ENCODE measurements at regions not wholly inside any gene's neighbourhood (a gene's known extent, or its start where the extent isn't known, plus 50 kb on each side); places are given as distances from the start of the nearest gene placed in this dataset.

DNA sequence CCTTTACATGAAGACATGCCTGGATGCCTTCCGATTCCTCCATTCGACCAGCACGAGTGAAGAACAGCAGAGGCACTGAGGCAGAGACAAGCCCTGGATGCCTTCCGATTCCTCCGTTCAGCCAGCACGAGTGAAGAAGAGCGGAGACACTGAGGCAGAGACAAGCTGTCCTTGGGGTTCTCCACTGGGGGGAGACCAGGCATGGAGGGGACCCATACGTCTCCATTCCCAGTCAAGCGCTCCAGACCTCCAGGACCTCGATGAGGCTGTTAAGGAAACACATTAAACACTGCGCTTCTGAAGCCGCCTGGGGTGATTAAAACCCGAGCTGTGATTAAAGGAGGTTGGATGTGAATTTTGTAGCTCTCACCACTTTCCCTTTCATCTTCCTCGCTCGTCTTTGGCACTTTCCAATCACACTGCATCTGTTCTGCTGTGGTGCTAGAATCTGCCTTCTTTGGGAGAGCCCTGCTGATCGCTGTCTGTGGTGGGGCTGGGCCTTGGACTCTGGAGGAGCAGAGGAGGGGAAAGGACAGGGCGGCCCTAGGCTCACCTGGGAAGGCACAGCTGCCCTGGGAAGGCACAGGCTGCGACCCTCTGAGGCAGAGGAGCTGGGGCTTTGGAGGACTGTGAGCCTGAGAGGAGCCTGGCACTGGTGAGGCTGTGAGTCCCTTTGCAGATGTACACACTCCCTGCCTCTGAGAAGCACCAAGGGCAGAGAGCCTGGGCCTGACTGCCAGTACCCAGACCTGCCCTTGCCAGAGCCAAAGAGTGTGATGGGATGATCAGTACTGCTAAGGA lies 463.1 kb upstream of the HS6ST1 start:
- TF ChIP-seq CTCF (IDR thresholded peaks at IDR 0.05) (no peak), POLR2A (IDR thresholded peaks at IDR 0.05) (no peak)
